Upper lobe of left lung (tissue), 4 donors: ENCODE measurements at regions not wholly inside any gene's neighbourhood (a gene's known extent, or its start where the extent isn't known, plus 50 kb on each side); places are given as distances from the start of the nearest gene placed in this dataset.

Experiments used
- CTCF ChIP-seq, 6 experiments: fragments of 450-650 bp in 4 of 6; fragments of 200-600 bp in 2 of 6; sonication (generic) in 2 of 6; IDR thresholded peaks; one replicate each; pipeline ENCODE4 v1.5.1; 2016 to 2019; ENCODE audit warnings: antibody characterized with exemption in 6 of 6
- POLR2A ChIP-seq, 4 donors: fragments of 450-650 bp; IDR thresholded peaks; one replicate each; pipeline ENCODE4 v1.5.1; 2016 to 2017; ENCODE audit warnings: antibody characterized with exemption in 4 of 4, mild to moderate bottlenecking in 2 of 4

DNA sequence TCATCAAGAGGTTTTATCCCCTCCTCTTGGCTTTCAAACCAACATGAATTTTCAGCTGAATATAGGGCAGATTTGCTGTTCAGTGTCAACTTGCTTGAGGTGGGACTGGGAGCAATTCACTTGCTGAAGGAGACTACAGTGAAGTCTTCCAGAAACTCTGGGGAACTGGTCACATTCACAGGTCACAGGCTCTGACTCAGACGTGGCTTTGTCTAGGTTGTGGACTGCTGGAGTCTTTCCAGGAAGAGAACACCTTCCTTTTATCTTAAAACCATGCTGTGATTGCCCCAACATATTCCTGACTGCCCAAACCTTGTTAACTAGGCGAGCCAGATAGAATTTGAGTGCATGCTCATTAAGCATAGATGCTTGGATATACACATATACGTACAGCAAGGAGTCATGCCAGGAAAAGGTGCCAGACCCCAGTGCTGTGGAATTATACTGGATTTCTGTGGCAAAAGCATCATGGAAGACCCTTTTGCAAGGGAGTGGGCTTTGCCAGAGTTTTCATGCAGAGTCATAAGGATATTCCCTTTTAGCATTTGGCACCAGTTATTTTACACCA lies 399.1 kb upstream of the TBL1XR1 start:
- TF ChIP-seq CTCF (IDR thresholded peaks at IDR 0.05) (no peak), POLR2A (IDR thresholded peaks at IDR 0.05) (no peak)
